Activated CD8-positive, alpha-beta memory T cell treated with anti-CD3 and anti-CD28 coated beads for 36 hours (primary cell): ENCODE measurements at regions not wholly inside any gene's neighbourhood (a gene's known extent, or its start where the extent isn't known, plus 50 kb on each side); places are given as distances from the start of the nearest gene placed in this dataset.
"Not testable (repeated sequence)": the region's sequence is repeated elsewhere in the genome, so short reads cannot be mapped to it uniquely, and the experiment has no call there.

Source experiments
- CTCF ChIA-PET: fragments of 350-600 bp; sonication (Branson Sonifier 250); formaldehyde crosslinking; loops from one replicate; lab custom pipeline; 2021; ENCODE audit warnings: antibody characterized with exemption; lab: Charles Lee
- POLR2A ChIA-PET: fragments of 350-600 bp; sonication (Branson Sonifier 250); formaldehyde crosslinking; loops from one replicate; lab custom pipeline; 2021; ENCODE audit warnings: antibody characterized with exemption; lab: Charles Lee

- POLR2A ChIA-PET, result no interaction called here
- CTCF ChIA-PET, result no interaction called here
Observed at GRCh38 chrX:121579016-121579760, 531.8 kb downstream of the GLUD2 start.

- POLR2A ChIA-PET, result no interaction called here
- CTCF ChIA-PET, result no interaction called here
Observed at GRCh38 chrX:121581885-121582284, 534.5 kb downstream of the GLUD2 start.

GRCh38 chrX:121585626-121586025 lies 538.2 kb downstream of the GLUD2 start:
- CTCF ChIA-PET, result no interaction called here
- POLR2A ChIA-PET, result no interaction called here

GRCh38 chrX:121592884-121593283 lies 545.5 kb downstream of the GLUD2 start:
- CTCF ChIA-PET, result no interaction called here
- POLR2A ChIA-PET, result no interaction called here

- ChIA-PET CTCF (no interaction called here), POLR2A (no interaction called here)
Observed at GRCh38 chrX:121598356-121598755, 550.9 kb downstream of the GLUD2 start.

- ChIA-PET POLR2A (no interaction called here), CTCF (no interaction called here)
Observed at GRCh38 chrX:121635141-121635540, 587.7 kb downstream of the GLUD2 start.

- POLR2A ChIA-PET, result no interaction called here
Observed at GRCh38 chrX:121639781-121640180, 592.4 kb downstream of the GLUD2 start.

GRCh38 chrX:121641560-121641959 lies 594.1 kb downstream of the GLUD2 start:
- CTCF ChIA-PET, result no interaction called here

More at GRCh38 chrX:121639781-121640180, 592.4 kb downstream of the GLUD2 start:
- CTCF ChIA-PET, result no interaction called here

GRCh38 chrX:121642415-121642814 lies 595.0 kb downstream of the GLUD2 start:
- CTCF ChIA-PET, result no interaction called here
- POLR2A ChIA-PET, result no interaction called here

More at GRCh38 chrX:121641560-121641959, 594.1 kb downstream of the GLUD2 start:
- POLR2A ChIA-PET, result no interaction called here

GRCh38 chrX:121649417-121649816 lies 602.0 kb downstream of the GLUD2 start:
- CTCF ChIA-PET, result no interaction called here
- POLR2A ChIA-PET, result no interaction called here

GRCh38 chrX:121655276-121655675 lies 607.9 kb downstream of the GLUD2 start:
- CTCF ChIA-PET, result no interaction called here
- POLR2A ChIA-PET, result no interaction called here

GRCh38 chrX:121666171-121666570 lies 618.8 kb downstream of the GLUD2 start:
- CTCF ChIA-PET, result no interaction called here
- POLR2A ChIA-PET, result no interaction called here

GRCh38 chrX:121671649-121672048 lies 624.2 kb downstream of the GLUD2 start:
- ChIA-PET CTCF (no interaction called here), POLR2A (no interaction called here)

- POLR2A ChIA-PET, CTCF ChIA-PET: not testable (repeated sequence)
Observed at GRCh38 chrX:121709236-121709635, 661.8 kb downstream of the GLUD2 start.

- ChIA-PET POLR2A (no interaction called here), CTCF (no interaction called here)
Observed at GRCh38 chrX:121733514-121733913, 686.1 kb downstream of the GLUD2 start.

GRCh38 chrX:121746105-121746504 lies 698.7 kb downstream of the GLUD2 start:
- POLR2A ChIA-PET, result no interaction called here
- CTCF ChIA-PET, result no interaction called here

- POLR2A ChIA-PET, CTCF ChIA-PET: not testable (repeated sequence)
Observed at GRCh38 chrX:121753602-121754001, 706.2 kb downstream of the GLUD2 start.

GRCh38 chrX:121754301-121754700 lies 706.9 kb downstream of the GLUD2 start:
- CTCF ChIA-PET, result no interaction called here
- POLR2A ChIA-PET, result no interaction called here

- ChIA-PET CTCF (no interaction called here), POLR2A (no interaction called here)
Observed at GRCh38 chrX:121755541-121755940, 708.1 kb downstream of the GLUD2 start.

GRCh38 chrX:121761845-121762244 lies 714.4 kb downstream of the GLUD2 start:
- CTCF ChIA-PET, result no interaction called here
- POLR2A ChIA-PET, result no interaction called here

GRCh38 chrX:121763671-121764070 lies 716.3 kb downstream of the GLUD2 start:
- POLR2A ChIA-PET, result no interaction called here
- CTCF ChIA-PET, result no interaction called here

GRCh38 chrX:121768210-121768609 lies 720.8 kb downstream of the GLUD2 start:
- POLR2A ChIA-PET, CTCF ChIA-PET: not testable (repeated sequence)
